ENCODE measurements at regions not wholly inside any gene's neighbourhood (a gene's known extent, or its start where the extent isn't known, plus 50 kb on each side); places are given as distances from the start of the nearest gene placed in this dataset.
"Not testable (repeated sequence)": the region's sequence is repeated elsewhere in the genome, so short reads cannot be mapped to it uniquely, and the experiment has no call there.

GRCh38 chr2:125324273-125324672, 1299.2 kb downstream of the CNTNAP5 start:
- H3K4me3 ChIP-seq (ENCODE audit: low read length): no peak overlapping the region
- TF ChIP-seq CTCF (conservative IDR thresholded peaks at IDR 0.05; ENCODE audit: low read length): no peak
- DNase-seq (ENCODE audit: low read depth): no peak

GRCh38 chr2:125330133-125330532, 1305.0 kb downstream of the CNTNAP5 start:
- no peak overlapping the region for H3K4me3 ChIP-seq (ENCODE audit: low read length)
- TF ChIP-seq CTCF (conservative IDR thresholded peaks at IDR 0.05; ENCODE audit: low read length): no peak
- DNase-seq (ENCODE audit: low read depth): no peak

DNA sequence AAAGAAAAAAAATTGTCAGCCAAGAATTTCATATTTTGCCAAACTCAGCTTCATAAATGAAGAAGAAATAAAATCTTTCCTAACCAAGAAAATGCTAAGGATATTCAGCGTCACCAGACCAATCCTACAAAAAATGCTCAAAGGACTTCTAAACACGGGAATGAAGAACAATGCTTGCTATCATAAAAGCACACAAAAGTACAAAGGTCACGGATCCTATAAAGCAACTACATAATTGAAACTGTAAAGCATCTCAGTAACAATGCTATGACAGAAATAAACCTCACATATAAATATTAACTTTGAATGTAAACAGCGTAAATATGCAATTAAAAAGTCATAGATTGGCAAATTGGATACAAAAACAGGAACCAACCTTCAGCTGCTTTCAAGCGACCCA, 1314.6 kb upstream of the GYPC start:
- TF ChIP-seq CTCF (conservative IDR thresholded peaks at IDR 0.05; ENCODE audit: low read length): no peak
- no peak overlapping the region for H3K4me3 ChIP-seq (ENCODE audit: low read length)
- no peak for DNase-seq (ENCODE audit: low read depth)

DNA sequence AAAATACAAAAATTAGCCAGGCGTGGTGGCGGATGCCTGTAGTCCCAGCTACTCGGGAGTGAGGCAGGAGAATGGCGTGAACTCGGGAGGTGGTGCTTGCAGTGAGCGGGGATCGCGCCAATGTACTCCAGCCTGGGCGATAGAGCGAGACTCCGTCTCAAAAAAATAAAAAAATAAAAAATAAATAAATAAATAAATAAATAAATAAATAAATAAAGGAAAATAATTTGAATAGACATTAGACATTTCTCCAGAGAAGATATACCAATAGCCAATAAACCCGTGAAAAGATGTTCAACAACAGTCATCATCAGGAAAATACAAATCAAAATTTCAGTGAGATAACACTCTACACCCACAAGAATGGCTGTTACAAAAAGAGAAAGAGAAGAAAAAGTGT, 1302.4 kb upstream of the GYPC start:
- DNase-seq (ENCODE audit: low read depth); H3K4me3 ChIP-seq (ENCODE audit: low read length): not testable (repeated sequence)

DNA sequence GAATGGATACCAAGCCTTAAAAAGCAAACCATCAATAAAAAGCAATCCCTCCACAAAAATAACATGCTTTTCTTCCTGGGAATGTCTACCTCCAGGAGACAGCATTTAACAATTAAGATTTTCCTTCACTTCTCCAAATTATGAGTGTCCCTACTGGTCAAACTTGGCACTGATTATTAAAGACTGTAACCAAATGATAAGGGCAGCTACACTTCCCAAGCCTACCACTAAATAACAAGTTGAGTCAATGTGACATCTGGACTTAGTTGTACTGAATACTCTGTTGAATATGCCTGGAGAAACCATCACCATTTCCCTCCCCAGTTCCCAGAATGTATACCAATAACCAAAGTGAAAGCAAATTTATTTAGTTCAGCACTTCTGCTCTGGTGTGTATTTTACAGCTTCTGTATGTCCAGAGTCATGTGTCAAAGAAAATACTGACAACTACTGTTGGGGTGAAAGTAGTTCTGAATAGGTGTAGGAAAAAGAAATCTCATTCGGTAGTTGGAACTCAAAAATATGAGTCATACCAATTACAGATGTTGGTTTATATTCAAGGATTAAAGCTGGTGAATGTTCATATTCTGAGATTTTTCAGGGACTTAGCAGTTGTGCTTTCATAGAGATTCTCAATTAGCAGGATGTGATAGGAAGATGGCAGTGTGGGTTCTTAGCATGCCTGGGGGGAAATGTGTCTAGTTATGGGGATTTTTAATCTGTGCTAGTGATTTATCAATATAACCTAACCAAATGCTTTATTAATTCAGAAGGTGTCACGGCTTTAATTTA, 1291.6 kb upstream of the GYPC start:
- no peak overlapping the region for H3K4me3 ChIP-seq (ENCODE audit: low read length)
- TF ChIP-seq CTCF (conservative IDR thresholded peaks at IDR 0.05; ENCODE audit: low read length): no peak
- DNase-seq (ENCODE audit: low read depth): no peak

DNA sequence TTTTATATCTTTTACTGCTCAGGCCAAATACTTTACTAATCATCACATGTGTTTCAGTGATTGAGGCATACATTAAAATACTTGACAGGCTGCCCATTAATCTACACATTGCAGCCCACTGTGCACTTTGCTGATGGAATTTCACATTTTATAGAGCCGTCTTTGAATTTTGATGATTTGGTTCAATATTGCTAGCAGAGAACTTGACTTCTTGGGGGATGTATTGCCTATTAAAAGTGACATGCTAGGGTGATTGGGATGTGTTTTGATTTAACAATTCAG, 1291.0 kb upstream of the GYPC start:
- no peak overlapping the region for H3K4me3 ChIP-seq (ENCODE audit: low read length)
- no peak for TF ChIP-seq CTCF (conservative IDR thresholded peaks at IDR 0.05; ENCODE audit: low read length)
- no peak for DNase-seq (ENCODE audit: low read depth)

- TF ChIP-seq CTCF (conservative IDR thresholded peaks at IDR 0.05; ENCODE audit: low read length): no peak
- H3K4me3 ChIP-seq (ENCODE audit: low read length): no peak overlapping the region
- DNase-seq (ENCODE audit: low read depth): no peak
Observed at GRCh38 chr2:125371867-125372266, 1284.1 kb upstream of the GYPC start.

DNA sequence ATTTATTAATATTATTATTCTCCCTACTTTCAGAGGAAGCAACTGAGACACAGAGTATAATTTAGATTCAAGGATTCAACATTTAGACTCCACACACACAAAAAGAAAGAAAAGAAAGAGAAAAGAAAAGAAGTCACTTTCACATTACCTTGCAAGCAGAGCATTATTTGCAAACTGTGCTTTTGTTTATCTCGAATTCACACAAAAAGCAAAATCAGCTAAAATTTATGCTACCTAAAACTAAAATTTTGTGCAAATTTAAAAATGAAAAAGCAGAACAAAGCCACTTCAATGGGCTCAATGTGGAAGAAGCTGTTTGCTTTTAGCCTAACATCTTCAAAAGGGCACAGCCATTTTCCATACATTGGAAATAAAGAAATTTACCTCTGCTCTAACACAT, 1282.7 kb upstream of the GYPC start:
- no peak for DNase-seq (ENCODE audit: low read depth)
- no peak for TF ChIP-seq CTCF (conservative IDR thresholded peaks at IDR 0.05; ENCODE audit: low read length)
- H3K4me3 ChIP-seq (ENCODE audit: low read length): no peak overlapping the region
